Prostate gland (tissue), 2 donors: ENCODE measurements at regions not wholly inside any gene's neighbourhood (a gene's known extent, or its start where the extent isn't known, plus 50 kb on each side); places are given as distances from the start of the nearest gene placed in this dataset.

ENCODE experiments used
- CTCF ChIP-seq, 4 experiments: fragments of 200-600 bp in 2 of 4; fragments of 450-650 bp in 2 of 4; sonication (generic) in 2 of 4; IDR thresholded peaks; 1 replicate in 3 of 4; 2 replicates in 1 of 4; pipeline ENCODE4 v1.5.1; 2016 to 2019; ENCODE audit warnings: antibody characterized with exemption in 4 of 4, mild to moderate bottlenecking in 2 of 4, moderate library complexity in 2 of 4
- POLR2A ChIP-seq: fragments of 450-650 bp; IDR thresholded peaks from one replicate; pipeline ENCODE4 v1.6.1; 2016; ENCODE audit warnings: antibody characterized with exemption, mild to moderate bottlenecking
- POLR2AphosphoS5 ChIP-seq: sonication (generic); formaldehyde crosslinking; IDR thresholded peaks from one replicate; pipeline ENCODE4 v1.6.1; 2017; ENCODE audit warnings: antibody characterized with exemption

GRCh38 chr5:114001076-114001475 lies 360.8 kb upstream of the KCNN2 start:
- TF ChIP-seq POLR2AphosphoS5 (no peak), CTCF (IDR thresholded peaks at IDR 0.05) (no peak), POLR2A (no peak)
